ENCODE measurements at regions not wholly inside any gene's neighbourhood (a gene's known extent, or its start where the extent isn't known, plus 50 kb on each side); places are given as distances from the start of the nearest gene placed in this dataset.

GRCh38 chr13:107854880-107855279, 360.5 kb downstream of the LIG4 start:
- Histone ChIP-seq H3K27me3 (ENCODE audit: control insufficient read depth, insufficient read depth, low read length) (no peaks in the 10 kb centered on the region), H3K9me3 (ENCODE audit: control insufficient read depth, insufficient read depth, low read length) (peaks cover 2% of the 10 kb centered on the region), H3K27ac (ENCODE audit: low read length) (no peak overlapping the region), H3K4me1 (ENCODE audit: control insufficient read depth, insufficient read depth, low read length) (no peaks in the 10 kb centered on the region), H3K4me3 (ENCODE audit: low read length) (no peak overlapping the region), H3K36me3 (ENCODE audit: control insufficient read depth, insufficient read depth, low read length) (no peaks in the 10 kb centered on the region)
- 74% methylated on average over 4 of the region's 4 CpGs for WGBS (ENCODE audit: insufficient coverage)
- H3K27ac Mint-ChIP-seq: no peak overlapping the region
- peaks cover 8 to 13% of the 10 kb centered on the region in 2 donors for H3K9me3 Mint-ChIP-seq
- no peaks in the 10 kb centered on the region for H3K27me3 Mint-ChIP-seq (ENCODE audit: low read depth in 2 of 2)
- no peak for DNase-seq
- no peaks in the 10 kb centered on the region for H3K4me1 Mint-ChIP-seq
- H3K36me3 Mint-ChIP-seq: no peaks in the 10 kb centered on the region
- intact Hi-C loops (cut with micrococcal nuclease): no loop called here
- TF ChIP-seq CTCF (IDR thresholded peaks at IDR 0.05): no peak
- no peak overlapping the region for H3K4me3 Mint-ChIP-seq
- ATAC-seq: no peak

GRCh38 chr13:107852072-107852471, 363.3 kb downstream of the LIG4 start:
- Histone ChIP-seq H3K9me3 (ENCODE audit: control insufficient read depth, insufficient read depth, low read length) (no peaks in the 10 kb centered on the region), H3K4me3 (ENCODE audit: low read length) (no peak overlapping the region), H3K27ac (ENCODE audit: low read length) (no peak overlapping the region), H3K27me3 (ENCODE audit: control insufficient read depth, insufficient read depth, low read length) (no peaks in the 10 kb centered on the region), H3K36me3 (ENCODE audit: control insufficient read depth, insufficient read depth, low read length) (no peaks in the 10 kb centered on the region), H3K4me1 (ENCODE audit: control insufficient read depth, insufficient read depth, low read length) (no peaks in the 10 kb centered on the region)
- TF ChIP-seq CTCF (IDR thresholded peaks at IDR 0.05): no peak
- no peaks in the 10 kb centered on the region for H3K27me3 Mint-ChIP-seq (ENCODE audit: low read depth in 2 of 2)
- H3K4me1 Mint-ChIP-seq: no peaks in the 10 kb centered on the region
- no peaks in the 10 kb centered on the region for H3K36me3 Mint-ChIP-seq
- no peak overlapping the region for H3K4me3 Mint-ChIP-seq
- no peak overlapping the region for H3K27ac Mint-ChIP-seq
- no peak for DNase-seq
- H3K9me3 Mint-ChIP-seq: peaks cover 8 to 10% of the 10 kb centered on the region in 2 donors
- intact Hi-C loops (cut with micrococcal nuclease): no loop called here
- no peak for ATAC-seq
- 71% methylated on average over 2 of the region's 2 CpGs for WGBS (ENCODE audit: insufficient coverage)

- 58% methylated on average over 1 of the region's 3 CpGs for WGBS (ENCODE audit: insufficient coverage)
- Histone ChIP-seq H3K9me3 (ENCODE audit: control insufficient read depth, insufficient read depth, low read length) (no peaks in the 10 kb centered on the region), H3K36me3 (ENCODE audit: control insufficient read depth, insufficient read depth, low read length) (no peaks in the 10 kb centered on the region), H3K4me3 (ENCODE audit: low read length) (no peak overlapping the region), H3K4me1 (ENCODE audit: control insufficient read depth, insufficient read depth, low read length) (no peaks in the 10 kb centered on the region), H3K27ac (ENCODE audit: low read length) (no peak overlapping the region), H3K27me3 (ENCODE audit: control insufficient read depth, insufficient read depth, low read length) (no peaks in the 10 kb centered on the region)
- Mint-ChIP-seq H3K4me1 (no peaks in the 10 kb centered on the region), H3K9me3 (peaks cover 4 to 10% of the 10 kb centered on the region in 2 donors), H3K4me3 (no peak overlapping the region), H3K27ac (no peak overlapping the region), H3K36me3 (no peaks in the 10 kb centered on the region), H3K27me3 (ENCODE audit: low read depth in 2 of 2) (no peaks in the 10 kb centered on the region)
- ATAC-seq (no peak), DNase-seq (no peak)
- TF ChIP-seq CTCF (IDR thresholded peaks at IDR 0.05): no peak
- intact Hi-C loops (cut with micrococcal nuclease): no loop called here
Observed at GRCh38 chr13:107851670-107852069, 363.7 kb downstream of the LIG4 start.

- H3K4me3 ChIP-seq (ENCODE audit: low read length): no peak overlapping the region
- intact Hi-C loops (cut with micrococcal nuclease): no loop called here
- no peak overlapping the region for H3K4me3 Mint-ChIP-seq
- H3K27me3 ChIP-seq (ENCODE audit: control insufficient read depth, insufficient read depth, low read length): no peaks in the 10 kb centered on the region
- H3K36me3 ChIP-seq (ENCODE audit: control insufficient read depth, insufficient read depth, low read length): no peaks in the 10 kb centered on the region
- ATAC-seq (no peak), DNase-seq (no peak)
- peaks cover 2 to 3% of the 10 kb centered on the region in 2 donors for H3K9me3 Mint-ChIP-seq
- H3K9me3 ChIP-seq (ENCODE audit: control insufficient read depth, insufficient read depth, low read length): no peaks in the 10 kb centered on the region
- H3K36me3 Mint-ChIP-seq: no peaks in the 10 kb centered on the region
- TF ChIP-seq CTCF (IDR thresholded peaks at IDR 0.05): no peak
- 77% methylated on average over 4 of the region's 5 CpGs for WGBS (ENCODE audit: insufficient coverage)
- H3K27ac Mint-ChIP-seq: no peak overlapping the region
- H3K27ac ChIP-seq (ENCODE audit: low read length): no peak overlapping the region
- H3K4me1 Mint-ChIP-seq: no peaks in the 10 kb centered on the region
- no peaks in the 10 kb centered on the region for H3K27me3 Mint-ChIP-seq (ENCODE audit: low read depth in 2 of 2)
- no peaks in the 10 kb centered on the region for H3K4me1 ChIP-seq (ENCODE audit: control insufficient read depth, insufficient read depth, low read length)
Observed at GRCh38 chr13:107847406-107847805, 367.9 kb downstream of the LIG4 start.

Data from natural killer cell (primary cell).